Naive thymus-derived CD8-positive, alpha-beta T cell (primary cell): ENCODE measurements at regions not wholly inside any gene's neighbourhood (a gene's known extent, or its start where the extent isn't known, plus 50 kb on each side); places are given as distances from the start of the nearest gene placed in this dataset.

Experiments
- ATAC-seq, 2 donors: fragments of 150-1000 bp; cut with Tn5 transposase in 1 of 2; sonication (Bioruptor Pico), chemical (Tn5 transposase) in 1 of 2; 1 replicate in 1 of 2; 2 replicates in 1 of 2; pipeline ENCODE4 v1.10.0; 2021; ENCODE audit warnings: mild to moderate bottlenecking in 2 of 2, moderate library complexity in 2 of 2
- POLR2A ChIA-PET: fragments of 350-600 bp; sonication (Branson Sonifier 250); formaldehyde crosslinking; loops from one replicate; lab custom pipeline; 2021; ENCODE audit warnings: antibody characterized with exemption; lab: Charles Lee
- DNase-seq, 10 donors: peaks; one replicate each; pipeline versions ENCODE4 v3.0.0 to v3.0.0-alpha.2; 2020 to 2022
- H3K27ac Mint-ChIP-seq, 10 donors: one replicate each; pipeline ENCODE4 v1.8.0; 2020 to 2022; ENCODE audit warnings: mild to moderate bottlenecking in 10 of 10, mixed read lengths in 10 of 10, moderate library complexity in 4 of 10, inconsistent platforms in 1 of 10
- H3K27me3 Mint-ChIP-seq, 5 donors: one replicate each; pipeline ENCODE4 v1.8.0; 2021 to 2022; ENCODE audit warnings: mixed read lengths in 5 of 5
- H3K36me3 Mint-ChIP-seq, 3 donors: one replicate each; pipeline ENCODE4 v1.8.0; 2020 to 2022; ENCODE audit warnings: mixed read lengths in 3 of 3, mild to moderate bottlenecking in 2 of 3, inconsistent platforms in 1 of 3
- H3K4me1 Mint-ChIP-seq, 4 donors: one replicate each; pipeline ENCODE4 v1.8.0; 2021 to 2022; ENCODE audit warnings: mixed read lengths in 4 of 4
- H3K4me3 Mint-ChIP-seq, 10 donors: one replicate each; pipeline ENCODE4 v1.8.0; 2020 to 2022; ENCODE audit warnings: mild to moderate bottlenecking in 10 of 10, mixed read lengths in 10 of 10, moderate library complexity in 6 of 10, inconsistent platforms in 1 of 10
- H3K9me3 Mint-ChIP-seq, 9 donors: one replicate each; pipeline ENCODE4 v1.8.0; 2020 to 2022; ENCODE audit warnings: mixed read lengths in 9 of 9, mild to moderate bottlenecking in 3 of 9, inconsistent platforms in 1 of 9, moderate library complexity in 1 of 9

DNA sequence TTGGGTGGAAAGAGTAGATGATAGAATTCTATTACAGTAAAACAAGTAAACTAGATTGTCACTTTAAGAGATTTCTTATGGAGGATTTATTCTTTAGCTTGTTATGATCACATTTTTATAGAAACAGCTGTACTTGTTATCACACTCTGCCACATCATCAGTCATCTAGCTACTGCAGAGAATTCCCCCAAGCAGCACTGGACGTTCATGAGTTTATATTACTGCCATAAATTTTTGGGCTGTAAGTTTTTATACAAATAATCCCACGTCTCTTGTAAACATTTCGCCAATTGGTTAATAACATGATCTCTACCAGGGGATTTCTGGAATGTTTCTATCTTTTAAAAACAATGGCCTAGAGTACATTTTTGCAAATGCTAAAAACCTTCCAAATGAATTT is 238.8 kb downstream of the POLR1F start:
- POLR2A ChIA-PET: no interaction called here
- no peak for DNase-seq
- Mint-ChIP-seq H3K27ac (no peak overlapping the region), H3K9me3 (peaks cover 0 to 2% (median 0%) of the 10 kb centered on the region in 9 donors), H3K4me1 (no peaks in the 10 kb centered on the region), H3K4me3 (no peak overlapping the region), H3K36me3 (no peaks in the 10 kb centered on the region), H3K27me3 (no peaks in the 10 kb centered on the region)
- ATAC-seq: no peak

- no peaks in the 10 kb centered on the region for H3K27me3 Mint-ChIP-seq
- H3K27ac Mint-ChIP-seq: no peak overlapping the region
- H3K4me3 Mint-ChIP-seq: no peak overlapping the region
- no peaks in the 10 kb centered on the region for H3K36me3 Mint-ChIP-seq
- peaks cover 0 to 6% (median 0%) of the 10 kb centered on the region in 9 donors for H3K9me3 Mint-ChIP-seq
- no peaks in the 10 kb centered on the region for H3K4me1 Mint-ChIP-seq
- DNase-seq (no peak), ATAC-seq (no peak)
- POLR2A ChIA-PET: no interaction called here
These were observed 243.0 kb downstream of the POLR1F start for GRCh38 chr7:19465861-19466260.

GRCh38 chr7:19464751-19465150 is 244.1 kb downstream of the POLR1F start:
- Mint-ChIP-seq H3K27ac (no peak overlapping the region), H3K4me1 (no peaks in the 10 kb centered on the region), H3K9me3 (peaks cover 0 to 6% (median 0%) of the 10 kb centered on the region in 9 donors), H3K36me3 (no peaks in the 10 kb centered on the region), H3K4me3 (no peak overlapping the region), H3K27me3 (no peaks in the 10 kb centered on the region)
- ATAC-seq (no peak), DNase-seq (no peak)
- POLR2A ChIA-PET: no interaction called here

- H3K27me3 Mint-ChIP-seq: no peaks in the 10 kb centered on the region
- POLR2A ChIA-PET: no interaction called here
- H3K4me1 Mint-ChIP-seq: no peaks in the 10 kb centered on the region
- DNase-seq (no peak), ATAC-seq (no peak)
- no peaks in the 10 kb centered on the region for H3K36me3 Mint-ChIP-seq
- H3K9me3 Mint-ChIP-seq: peaks cover 0 to 6% (median 0%) of the 10 kb centered on the region in 9 donors
- H3K4me3 Mint-ChIP-seq: no peak overlapping the region
- no peak overlapping the region for H3K27ac Mint-ChIP-seq
These were observed 244.6 kb downstream of the POLR1F start for GRCh38 chr7:19464241-19464640.

GRCh38 chr7:19463581-19463980 is 245.3 kb downstream of the POLR1F start:
- Mint-ChIP-seq H3K4me1 (no peaks in the 10 kb centered on the region), H3K4me3 (no peak overlapping the region), H3K9me3 (peaks cover 0 to 6% (median 0%) of the 10 kb centered on the region in 9 donors), H3K27ac (peak overlapping the region in 1 of 10 donors; percentile 67), H3K36me3 (no peaks in the 10 kb centered on the region), H3K27me3 (no peaks in the 10 kb centered on the region)
- DNase-seq: no peak
- no peak for ATAC-seq
- POLR2A ChIA-PET: no interaction called here

- Mint-ChIP-seq H3K9me3 (peaks cover 0 to 19% (median 3%) of the 10 kb centered on the region in 9 donors), H3K27me3 (no peaks in the 10 kb centered on the region), H3K4me3 (no peak overlapping the region), H3K27ac (no peak overlapping the region), H3K36me3 (no peaks in the 10 kb centered on the region), H3K4me1 (no peaks in the 10 kb centered on the region)
- no peak for ATAC-seq
- POLR2A ChIA-PET: no interaction called here
- DNase-seq: no peak
These were observed 253.2 kb downstream of the POLR1F start for GRCh38 chr7:19455623-19456022.

DNA sequence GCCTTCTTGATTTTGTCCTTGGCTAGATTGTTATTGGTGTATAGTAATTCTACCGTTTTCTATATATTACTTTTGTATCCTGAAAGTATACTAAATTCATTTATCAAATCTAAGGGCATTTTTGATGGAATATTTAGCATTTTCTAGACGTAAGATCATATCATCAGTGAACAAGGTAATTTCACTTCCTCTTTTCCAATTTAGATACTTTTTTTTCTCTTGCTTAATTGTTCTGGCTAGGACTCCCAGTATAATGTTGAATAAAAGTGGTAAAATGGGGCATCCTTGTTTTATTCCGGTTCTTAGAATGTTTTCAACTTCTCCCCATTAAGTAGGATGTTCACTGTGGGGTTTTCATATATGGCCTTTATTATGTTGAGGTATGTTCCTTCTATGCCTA is 260.7 kb downstream of the POLR1F start:
- Mint-ChIP-seq H3K27ac (no peak overlapping the region), H3K27me3 (no peaks in the 10 kb centered on the region), H3K9me3 (peaks cover 0 to 18% (median 3%) of the 10 kb centered on the region in 9 donors), H3K4me3 (no peak overlapping the region), H3K4me1 (no peaks in the 10 kb centered on the region), H3K36me3 (no peaks in the 10 kb centered on the region)
- POLR2A ChIA-PET: no interaction called here
- no peak for DNase-seq
- ATAC-seq: no peak

DNA sequence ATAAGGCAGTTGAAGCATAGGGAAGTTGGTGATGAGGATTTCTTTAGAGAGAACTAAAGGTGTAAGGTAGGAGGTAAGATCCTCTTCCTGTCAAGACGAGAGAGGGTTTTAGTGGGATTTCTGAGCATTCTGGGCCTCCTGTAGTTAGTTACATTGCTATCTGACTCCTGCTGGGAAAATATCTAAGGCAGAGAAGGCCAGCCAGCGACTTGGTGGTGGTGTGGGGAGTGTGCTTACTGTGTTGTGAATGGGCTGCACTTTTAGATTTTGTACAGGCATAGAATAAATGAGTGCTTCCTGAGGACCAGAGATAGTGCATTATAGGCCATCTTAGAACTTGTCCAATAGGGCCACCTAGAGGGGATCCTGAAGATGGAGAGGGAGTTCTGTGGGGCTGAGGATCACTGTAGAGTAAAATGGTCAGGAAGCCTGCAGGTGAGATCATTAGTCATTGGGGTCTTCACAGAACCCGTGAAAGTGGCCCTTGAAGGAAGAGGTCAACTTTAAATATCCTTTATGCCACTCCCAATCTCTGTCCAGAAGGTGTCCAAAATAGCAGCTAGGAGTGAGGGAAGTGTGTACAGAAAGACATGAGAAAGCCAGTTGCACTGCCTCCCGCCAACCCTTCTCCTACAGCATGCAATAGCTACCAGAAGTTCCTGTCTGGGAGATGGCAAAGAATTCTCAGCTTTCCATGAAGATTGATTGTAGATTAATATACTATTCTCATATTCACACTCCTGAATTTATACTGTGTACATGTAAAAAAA is 266.6 kb downstream of the POLR1F start:
- Mint-ChIP-seq H3K4me1 (no peaks in the 10 kb centered on the region), H3K36me3 (no peaks in the 10 kb centered on the region), H3K27me3 (no peaks in the 10 kb centered on the region), H3K9me3 (peaks cover 0 to 4% (median 0%) of the 10 kb centered on the region in 9 donors), H3K4me3 (no peak overlapping the region), H3K27ac (no peak overlapping the region)
- POLR2A ChIA-PET: no interaction called here
- DNase-seq (no peak), ATAC-seq (no peak)

DNA sequence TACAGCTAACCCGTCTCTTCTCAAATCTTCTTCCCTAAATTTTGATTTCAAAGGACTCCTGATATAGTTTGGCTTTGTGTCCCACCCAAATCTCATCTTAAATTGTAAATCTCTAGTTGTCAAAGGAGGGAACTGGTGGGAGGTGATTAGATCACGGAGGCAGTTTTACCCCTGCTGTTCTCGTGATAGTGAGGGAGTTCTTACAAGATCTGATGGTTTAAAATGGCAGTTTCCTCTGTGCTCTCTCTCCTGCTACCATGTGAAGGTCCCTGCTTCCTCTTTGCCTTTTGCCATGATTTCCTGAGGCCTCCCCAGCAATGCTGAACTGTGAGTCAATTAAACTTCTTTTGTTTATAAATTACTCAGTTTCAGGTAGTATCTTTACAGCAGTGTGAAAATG is 269.3 kb downstream of the POLR1F start:
- H3K27ac Mint-ChIP-seq: no peak overlapping the region
- no peaks in the 10 kb centered on the region for H3K36me3 Mint-ChIP-seq
- POLR2A ChIA-PET: no interaction called here
- no peaks in the 10 kb centered on the region for H3K27me3 Mint-ChIP-seq
- H3K4me1 Mint-ChIP-seq: no peaks in the 10 kb centered on the region
- no peak for ATAC-seq
- DNase-seq: no peak
- no peak overlapping the region for H3K4me3 Mint-ChIP-seq
- peaks cover 0 to 5% (median 0%) of the 10 kb centered on the region in 9 donors for H3K9me3 Mint-ChIP-seq

GRCh38 chr7:19437446-19437845 is 271.4 kb downstream of the POLR1F start:
- Mint-ChIP-seq H3K4me1 (no peaks in the 10 kb centered on the region), H3K4me3 (no peak overlapping the region)

GRCh38 chr7:19427944-19428343 is 280.9 kb downstream of the POLR1F start:
- H3K36me3 Mint-ChIP-seq: no peaks in the 10 kb centered on the region
- H3K27me3 Mint-ChIP-seq: no peaks in the 10 kb centered on the region
- H3K4me3 Mint-ChIP-seq: no peak overlapping the region
- ATAC-seq: no peak
- H3K9me3 Mint-ChIP-seq: peaks cover 0 to 10% (median 0%) of the 10 kb centered on the region in 9 donors
- no peak overlapping the region for H3K27ac Mint-ChIP-seq
- no peaks in the 10 kb centered on the region for H3K4me1 Mint-ChIP-seq
- no peak for DNase-seq
- POLR2A ChIA-PET: no interaction called here

More at GRCh38 chr7:19437446-19437845, 271.4 kb downstream of the POLR1F start:
- Mint-ChIP-seq H3K27me3 (no peaks in the 10 kb centered on the region), H3K27ac (no peak overlapping the region), H3K36me3 (no peaks in the 10 kb centered on the region), H3K9me3 (peaks cover 0 to 5% (median 0%) of the 10 kb centered on the region in 9 donors)
- DNase-seq (no peak), ATAC-seq (no peak)
- POLR2A ChIA-PET: no interaction called here

- DNase-seq (no peak), ATAC-seq (no peak)
- Mint-ChIP-seq H3K4me1 (peaks cover 0 to 5% (median 0%) of the 10 kb centered on the region in 4 donors), H3K9me3 (peaks cover 0 to 11% (median 0%) of the 10 kb centered on the region in 9 donors), H3K36me3 (no peaks in the 10 kb centered on the region), H3K4me3 (no peak overlapping the region), H3K27me3 (no peaks in the 10 kb centered on the region), H3K27ac (no peak overlapping the region)
- POLR2A ChIA-PET: no interaction called here
These were observed 276.6 kb upstream of the FERD3L start for GRCh38 chr7:19421861-19422260.

GRCh38 chr7:19417231-19417630 is 272.0 kb upstream of the FERD3L start:
- Mint-ChIP-seq H3K4me3 (no peak overlapping the region), H3K9me3 (peaks cover 0 to 11% (median 0%) of the 10 kb centered on the region in 9 donors), H3K4me1 (peaks cover 0 to 5% (median 0%) of the 10 kb centered on the region in 4 donors), H3K36me3 (no peaks in the 10 kb centered on the region), H3K27ac (no peak overlapping the region), H3K27me3 (no peaks in the 10 kb centered on the region)
- POLR2A ChIA-PET: no interaction called here
- DNase-seq (no peak), ATAC-seq (no peak)

DNA sequence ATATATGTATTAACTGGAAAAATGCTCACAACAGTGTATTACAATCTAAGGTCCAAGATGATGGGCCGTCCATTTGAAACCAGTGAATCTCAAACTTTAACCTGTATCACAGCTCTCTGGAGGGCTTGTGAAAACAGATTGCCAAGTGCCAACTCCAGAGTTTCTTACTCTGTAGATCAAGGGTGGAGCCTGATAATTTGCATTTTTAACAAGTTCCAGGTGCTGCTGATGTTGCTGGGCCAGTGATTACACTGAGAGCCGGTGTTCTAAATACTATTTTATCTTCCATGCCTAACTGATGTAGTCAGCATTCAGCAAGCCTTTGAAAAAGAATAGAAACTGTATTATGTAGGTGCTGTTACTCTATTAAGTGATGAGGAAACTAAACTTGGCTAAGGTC is 269.9 kb upstream of the FERD3L start:
- no peak for ATAC-seq
- H3K9me3 Mint-ChIP-seq: peaks cover 0 to 7% (median 0%) of the 10 kb centered on the region in 9 donors
- POLR2A ChIA-PET: no interaction called here

More for the DNA sequence above, 269.9 kb upstream of the FERD3L start:
- no peak for DNase-seq
- Mint-ChIP-seq H3K4me1 (no peaks in the 10 kb centered on the region), H3K4me3 (no peak overlapping the region), H3K36me3 (no peaks in the 10 kb centered on the region), H3K27me3 (no peaks in the 10 kb centered on the region), H3K27ac (no peak overlapping the region)
